ENCODE measurements at regions not wholly inside any gene's neighbourhood (a gene's known extent, or its start where the extent isn't known, plus 50 kb on each side); places are given as distances from the start of the nearest gene placed in this dataset.

DNA sequence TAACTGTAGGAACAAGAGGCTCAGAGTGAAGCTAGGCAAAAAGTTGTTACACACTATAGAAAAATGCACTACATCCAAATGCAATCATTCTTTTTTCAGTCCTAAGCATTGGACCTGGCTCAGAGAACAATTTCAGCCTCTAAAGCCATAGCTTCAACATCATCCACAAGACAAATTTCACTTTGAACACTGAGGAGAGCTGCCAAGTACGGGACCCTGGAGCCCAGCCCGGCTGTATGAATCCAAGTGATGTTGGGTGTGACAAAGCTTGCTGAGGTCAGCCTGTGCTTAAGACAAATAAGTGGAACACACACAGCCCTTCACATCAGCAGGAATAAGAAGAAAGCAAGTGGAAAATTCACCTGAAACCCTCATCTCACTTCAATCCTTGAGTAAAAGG is 233.1 kb upstream of the PFKP start:
- TF ChIP-seq CTCF (IDR thresholded peaks at IDR 0.05; ENCODE audit: low read depth, low read length), result no peak
- no peak for DNase-seq (ENCODE audit: extremely low read depth, low read depth)

DNA sequence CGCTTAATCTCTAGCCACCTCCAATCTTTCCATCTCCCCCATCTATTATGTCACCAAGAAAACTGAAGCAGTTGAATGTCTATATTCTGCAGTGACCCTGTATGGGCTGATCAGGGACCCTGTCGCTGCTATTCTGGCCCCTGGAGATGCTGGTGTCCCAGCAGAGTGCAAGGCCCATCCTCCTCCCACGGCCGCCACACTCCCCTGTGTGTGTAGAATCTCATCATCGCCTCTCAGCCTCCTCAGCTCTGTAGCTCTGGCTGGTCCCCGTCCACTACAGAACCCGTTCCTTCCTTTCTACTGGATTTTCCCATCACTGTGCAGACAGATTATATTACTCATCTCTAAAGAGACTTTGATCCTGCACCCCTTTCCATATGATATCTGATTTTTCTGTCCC is 235.8 kb upstream of the PFKP start:
- TF ChIP-seq CTCF (IDR thresholded peaks at IDR 0.05; ENCODE audit: low read depth, low read length), result no peak
- no peak for DNase-seq (ENCODE audit: extremely low read depth, low read depth)

GRCh38 chr10:2828741-2829140 is 238.6 kb upstream of the PFKP start:
- no peak for TF ChIP-seq CTCF (IDR thresholded peaks at IDR 0.05; ENCODE audit: low read depth, low read length)
- DNase-seq (ENCODE audit: extremely low read depth, low read depth), result no peak

- TF ChIP-seq CTCF (IDR thresholded peaks at IDR 0.05; ENCODE audit: low read depth, low read length), result no peak
- no peak for DNase-seq (ENCODE audit: extremely low read depth, low read depth)
These were observed 240.7 kb upstream of the PFKP start for GRCh38 chr10:2826675-2827074.

- TF ChIP-seq CTCF (IDR thresholded peaks at IDR 0.05; ENCODE audit: low read depth, low read length), result no peak
- no peak for DNase-seq (ENCODE audit: extremely low read depth, low read depth)
These were observed 241.5 kb upstream of the PFKP start for GRCh38 chr10:2825841-2826240.

GRCh38 chr10:2817940-2818636 is 249.3 kb upstream of the PFKP start:
- DNase-seq (ENCODE audit: extremely low read depth, low read depth), result no peak
- no peak for TF ChIP-seq CTCF (IDR thresholded peaks at IDR 0.05; ENCODE audit: low read depth, low read length)

- TF ChIP-seq CTCF (IDR thresholded peaks at IDR 0.05; ENCODE audit: low read depth, low read length), result no peak
- no peak for DNase-seq (ENCODE audit: extremely low read depth, low read depth)
These were observed 253.7 kb upstream of the PFKP start for GRCh38 chr10:2813693-2814092.
